Omental fat pad (tissue), 3 donors: ENCODE measurements at regions not wholly inside any gene's neighbourhood (a gene's known extent, or its start where the extent isn't known, plus 50 kb on each side); places are given as distances from the start of the nearest gene placed in this dataset.

Experiments
- ATAC-seq: fragments of 150-250 bp; one replicate; pipeline ENCODE4 v1.9.1; 2016; ENCODE audit warnings: mild to moderate bottlenecking, moderate library complexity; ENCODE audit not compliant: low FRiP score
- DNase-seq: peaks from one replicate; pipeline ENCODE4 v3.0.0-alpha.2; 2019; ENCODE audit warnings: low spot score
- CTCF ChIP-seq, 3 donors: fragments of 450-650 bp; IDR thresholded peaks; one replicate each; pipeline ENCODE4 v1.5.1; 2016 to 2017; ENCODE audit warnings: antibody characterized with exemption in 3 of 3, mild to moderate bottlenecking in 3 of 3, moderate library complexity in 2 of 3

GRCh38 chr1:55396381-55396891, 181.3 kb upstream of the USP24 start:
- no peak for DNase-seq
- TF ChIP-seq CTCF (IDR thresholded peaks at IDR 0.05): no peak

GRCh38 chr1:55388960-55389359, 173.8 kb upstream of the USP24 start:
- ATAC-seq (no peak), DNase-seq (no peak)
- TF ChIP-seq CTCF (IDR thresholded peaks at IDR 0.05): no peak

More at GRCh38 chr1:55396381-55396891, 181.3 kb upstream of the USP24 start:
- no peak for ATAC-seq

- ATAC-seq: no peak
- no peak for TF ChIP-seq CTCF (IDR thresholded peaks at IDR 0.05)
Measured at GRCh38 chr1:55387145-55387544, 172.0 kb upstream of the USP24 start.

GRCh38 chr1:55386456-55386855, 171.3 kb upstream of the USP24 start:
- DNase-seq (no peak), ATAC-seq (no peak)
- TF ChIP-seq CTCF (IDR thresholded peaks at IDR 0.05): no peak

More at GRCh38 chr1:55387145-55387544, 172.0 kb upstream of the USP24 start:
- no peak for DNase-seq

GRCh38 chr1:55385402-55386018, 170.3 kb upstream of the USP24 start:
- TF ChIP-seq CTCF (IDR thresholded peaks at IDR 0.05): no peak
- no peak for DNase-seq
- no peak for ATAC-seq

GRCh38 chr1:55384637-55385036, 169.5 kb upstream of the USP24 start:
- ATAC-seq (no peak), DNase-seq (no peak)
- no peak for TF ChIP-seq CTCF (IDR thresholded peaks at IDR 0.05)

- DNase-seq (no peak), ATAC-seq (no peak)
- TF ChIP-seq CTCF (IDR thresholded peaks at IDR 0.05): no peak
Measured at GRCh38 chr1:55382806-55383305, 167.7 kb upstream of the USP24 start.
